ENCODE measurements at regions not wholly inside any gene's neighbourhood (a gene's known extent, or its start where the extent isn't known, plus 50 kb on each side); places are given as distances from the start of the nearest gene placed in this dataset.

- Histone ChIP-seq H3K18ac (ENCODE audit: low read depth, low read length) (no peak overlapping the region), H3K9ac (ENCODE audit: low read depth, low read length) (no peak overlapping the region), H3K4me3 (ENCODE audit: insufficient read depth, low read depth, low read length) (no peak overlapping the region), H2AK5ac (ENCODE audit: low read depth, low read length) (no peak overlapping the region), H2BK20ac (ENCODE audit: low read depth, low read length) (no peak overlapping the region), H4K91ac (ENCODE audit: insufficient read depth, low read depth, low read length) (no peak overlapping the region), H3K4ac (ENCODE audit: low read depth, low read length) (no peak overlapping the region), H3K36me3 (ENCODE audit: control insufficient read depth, insufficient read depth, low read length) (no peaks in the 10 kb centered on the region), H2BK15ac (ENCODE audit: low read depth, low read length) (no peak overlapping the region), H4K8ac (ENCODE audit: low read depth in 2 of 2, low read length in 2 of 2) (no peak overlapping the region), H2AK9ac (replicated peaks; ENCODE audit: low read depth, low read length, poor library complexity) (no peak overlapping the region), H4K5ac (ENCODE audit: low read depth, low read length) (no peak overlapping the region), H3K14ac (replicated peaks; ENCODE audit: low read depth, low read length) (no peak overlapping the region), H2BK5ac (ENCODE audit: low read depth, low read length, poor library complexity, severe bottlenecking) (no peak overlapping the region), H3K4me2 (ENCODE audit: low read depth, low read length) (no peak overlapping the region), H3K4me1 (ENCODE audit: control insufficient read depth, insufficient read depth, low read length) (no peaks in the 10 kb centered on the region), H2AFZ (replicated peaks; ENCODE audit: low read length, poor library complexity) (no peak overlapping the region), H2BK120ac (ENCODE audit: low read depth, low read length) (no peak overlapping the region), H4K20me1 (ENCODE audit: insufficient read depth, low read length) (no peaks in the 10 kb centered on the region), H3K56ac (ENCODE audit: extremely low read depth, insufficient read depth, low read length) (no peak overlapping the region), H3K9me1 (ENCODE audit: insufficient read depth, low read length) (no peaks in the 10 kb centered on the region), H3K9me3 (ENCODE audit: control insufficient read depth, insufficient read depth, low read length) (no peaks in the 10 kb centered on the region), H3K27me3 (ENCODE audit: control insufficient read depth, insufficient read depth, low read length) (no peaks in the 10 kb centered on the region), H3K23ac (ENCODE audit: low read depth, low read length) (no peak overlapping the region), H3K27ac (ENCODE audit: insufficient read depth, low read length) (no peak overlapping the region), H3K79me1 (ENCODE audit: low read depth in 1 of 2, low read length in 2 of 2) (no peaks in the 10 kb centered on the region)
- in situ Hi-C loops (cut with MboI; ENCODE audit: low sequenced_read_pairs) (no loop called here), dilution Hi-C loops (cut with HindIII; ENCODE audit: low sequenced_read_pairs, unreplicated experiment) (no loop called here), intact Hi-C loops (cut with micrococcal nuclease) (no loop called here)
- no CpG with 5 or more reads among the region's 4 CpGs for WGBS, 2 experiments (ENCODE audit: extremely low coverage in 2 of 2, insufficient read length in 1 of 2)
- DNase-seq (no peak), ATAC-seq (ENCODE audit: low read depth) (no peak)
- ChIA-PET CTCF (no interaction called here), POLR2A (ENCODE audit: unreplicated experiment) (no interaction called here)
- no TSS peak for BruUV-seq (replicated peaks)
- TF ChIP-seq POLR2A (IDR thresholded peaks at IDR 0.05; ENCODE audit: low read depth, low read length) (no peak), RCOR1 (IDR thresholded peaks at IDR 0.05; ENCODE audit: insufficient replicate concordance, low read length) (no peak), CTCF (conservative IDR thresholded peaks at IDR 0.05; ENCODE audit: low read depth, low read length) (no peak), RFX5 (IDR thresholded peaks at IDR 0.05; ENCODE audit: low read depth, low read length) (no peak), BHLHE40 (IDR thresholded peaks at IDR 0.05; ENCODE audit: low read depth, low read length) (no peak), NFE2L2 (IDR thresholded peaks at IDR 0.05; ENCODE audit: low read depth, low read length) (no peak), RAD21 (IDR thresholded peaks at IDR 0.05; ENCODE audit: low read length) (no peak), SMC3 (IDR thresholded peaks at IDR 0.05; ENCODE audit: low read depth, low read length) (no peak), CHD1 (IDR thresholded peaks at IDR 0.05; ENCODE audit: low read depth, low read length) (no peak), CEBPB (IDR thresholded peaks at IDR 0.05; ENCODE audit: low read depth, low read length) (no peak), MAFK (IDR thresholded peaks at IDR 0.05; ENCODE audit: low read depth, low read length) (no peak), MAZ (IDR thresholded peaks at IDR 0.05; ENCODE audit: borderline replicate concordance, low read depth, low read length) (no peak), FOS (IDR thresholded peaks at IDR 0.05; ENCODE audit: low read depth, low read length) (no peak), MXI1 (IDR thresholded peaks at IDR 0.05; ENCODE audit: borderline replicate concordance, low read depth, low read length) (no peak)
- TF ChIP-seq, protein P1, sequence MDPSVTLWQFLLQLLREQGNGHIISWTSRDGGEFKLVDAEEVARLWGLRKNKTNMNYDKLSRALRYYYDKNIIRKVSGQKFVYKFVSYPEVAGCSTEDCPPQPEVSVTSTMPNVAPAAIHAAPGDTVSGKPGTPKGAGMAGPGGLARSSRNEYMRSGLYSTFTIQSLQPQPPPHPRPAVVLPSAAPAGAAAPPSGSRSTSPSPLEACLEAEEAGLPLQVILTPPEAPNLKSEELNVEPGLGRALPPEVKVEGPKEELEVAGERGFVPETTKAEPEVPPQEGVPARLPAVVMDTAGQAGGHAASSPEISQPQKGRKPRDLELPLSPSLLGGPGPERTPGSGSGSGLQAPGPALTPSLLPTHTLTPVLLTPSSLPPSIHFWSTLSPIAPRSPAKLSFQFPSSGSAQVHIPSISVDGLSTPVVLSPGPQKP (IDR thresholded peaks at IDR 0.05; ENCODE audit: borderline replicate concordance, low read depth, low read length) = no peak
- TF ChIP-seq, protein P2, sequence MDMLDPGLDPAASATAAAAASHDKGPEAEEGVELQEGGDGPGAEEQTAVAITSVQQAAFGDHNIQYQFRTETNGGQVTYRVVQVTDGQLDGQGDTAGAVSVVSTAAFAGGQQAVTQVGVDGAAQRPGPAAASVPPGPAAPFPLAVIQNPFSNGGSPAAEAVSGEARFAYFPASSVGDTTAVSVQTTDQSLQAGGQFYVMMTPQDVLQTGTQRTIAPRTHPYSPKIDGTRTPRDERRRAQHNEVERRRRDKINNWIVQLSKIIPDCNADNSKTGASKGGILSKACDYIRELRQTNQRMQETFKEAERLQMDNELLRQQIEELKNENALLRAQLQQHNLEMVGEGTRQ (IDR thresholded peaks at IDR 0.05; ENCODE audit: low read depth, low read length) = no peak
These were observed 178.1 kb upstream of the PBX1 start for GRCh38 chr1:164380893-164381292.

Data from IMR-90 (cell line).